ENCODE measurements at regions not wholly inside any gene's neighbourhood (a gene's known extent, or its start where the extent isn't known, plus 50 kb on each side); places are given as distances from the start of the nearest gene placed in this dataset.

- no peak for DNase-seq
Observed at GRCh38 chr2:51258301-51258700, 226.4 kb upstream of the NRXN1 start.

- no peak for DNase-seq
Observed at GRCh38 chr2:51256736-51257135, 224.8 kb upstream of the NRXN1 start.

- no peak for DNase-seq
Observed at GRCh38 chr2:51251356-51251755, 219.4 kb upstream of the NRXN1 start.

GRCh38 chr2:51247252-51247805, 215.4 kb upstream of the NRXN1 start:
- no peak for DNase-seq

- no peak for DNase-seq
Observed at GRCh38 chr2:51243892-51244535, 212.1 kb upstream of the NRXN1 start.

GRCh38 chr2:51237626-51238271, 205.8 kb upstream of the NRXN1 start:
- DNase-seq, result no peak

GRCh38 chr2:51232027-51232426, 200.1 kb upstream of the NRXN1 start:
- DNase-seq, result no peak

- no peak for DNase-seq
Observed at GRCh38 chr2:51231071-51231470, 199.1 kb upstream of the NRXN1 start.

- DNase-seq, result no peak
Observed at GRCh38 chr2:51225377-51225776, 193.4 kb upstream of the NRXN1 start.

- DNase-seq, result no peak
Observed at GRCh38 chr2:51224790-51225189, 192.9 kb upstream of the NRXN1 start.

GRCh38 chr2:51222106-51222505, 190.2 kb upstream of the NRXN1 start:
- no peak for DNase-seq

GRCh38 chr2:51220606-51221005, 188.7 kb upstream of the NRXN1 start:
- DNase-seq, result no peak

- DNase-seq, result no peak
Observed at GRCh38 chr2:51220080-51220479, 188.1 kb upstream of the NRXN1 start.

- DNase-seq, result no peak
Observed at GRCh38 chr2:51219468-51219867, 187.5 kb upstream of the NRXN1 start.

GRCh38 chr2:51218047-51218446, 186.1 kb upstream of the NRXN1 start:
- DNase-seq, result no peak

- DNase-seq, result no peak
Observed at GRCh38 chr2:51213826-51214225, 181.9 kb upstream of the NRXN1 start.

- DNase-seq, result no peak
Observed at GRCh38 chr2:51212374-51212773, 180.4 kb upstream of the NRXN1 start.

- DNase-seq, result no peak
Observed at GRCh38 chr2:51208521-51208920, 176.6 kb upstream of the NRXN1 start.

GRCh38 chr2:51201295-51201694, 169.4 kb upstream of the NRXN1 start:
- no peak for DNase-seq

- DNase-seq, result no peak
Observed at GRCh38 chr2:51194656-51195055, 162.7 kb upstream of the NRXN1 start.

GRCh38 chr2:51170273-51170672, 138.3 kb upstream of the NRXN1 start:
- DNase-seq, result no peak

- no peak for DNase-seq
Observed at GRCh38 chr2:51165534-51166260, 133.8 kb upstream of the NRXN1 start.

- DNase-seq, result no peak
Observed at GRCh38 chr2:51158251-51158650, 126.3 kb upstream of the NRXN1 start.

- DNase-seq, result no peak
Observed at GRCh38 chr2:51153236-51153635, 121.3 kb upstream of the NRXN1 start.

Measured in inflammatory macrophage (primary cell).